MM.1S (cell line): ENCODE measurements at regions not wholly inside any gene's neighbourhood (a gene's known extent, or its start where the extent isn't known, plus 50 kb on each side); places are given as distances from the start of the nearest gene placed in this dataset.

Source experiments
- DNase-seq: peaks from one replicate; pipeline ENCODE4 v3.0.0-alpha.2; 2015
- H2AFZ ChIP-seq: fragments of 300-600 bp; sonication (generic); 2 replicates; pipeline ENCODE4 v1.6.0; 2016; ENCODE audit warnings: antibody characterized with exemption, low read length
- H3F3A ChIP-seq: fragments of 300-600 bp; sonication (generic); 2 replicates; pipeline ENCODE4 v1.6.1; 2016; ENCODE audit warnings: mild to moderate bottlenecking, antibody characterized with exemption, low read length, moderate library complexity, mixed read lengths; ENCODE audit not compliant: insufficient read depth
- H3K27ac ChIP-seq: fragments of 300-600 bp; sonication (generic); 2 replicates; pipeline ENCODE4 v1.5.1; 2016; ENCODE audit warnings: mild to moderate bottlenecking, low read length
- H3K27me3 ChIP-seq: fragments of 300-600 bp; sonication (generic); replicated peaks from 2 replicates; pipeline ENCODE4 v1.6.0; 2016; ENCODE audit warnings: low read length; ENCODE audit not compliant: insufficient read depth
- H3K36me3 ChIP-seq: fragments of 300-600 bp; sonication (generic); replicated peaks from 2 replicates; pipeline ENCODE4 v1.6.1; 2016; ENCODE audit warnings: mild to moderate bottlenecking, low read length, mixed read lengths; ENCODE audit not compliant: insufficient read depth
- H3K4me1 ChIP-seq: fragments of 300-600 bp; sonication (generic); 2 replicates; pipeline ENCODE4 v1.6.1; 2016; ENCODE audit warnings: low read length, mixed read lengths
- H3K4me2 ChIP-seq: fragments of 300-600 bp; sonication (generic); 2 replicates; pipeline ENCODE4 v1.6.0; 2016; ENCODE audit warnings: low read depth, low read length
- H3K4me3 ChIP-seq: fragments of 300-600 bp; sonication (generic); 2 replicates; pipeline ENCODE4 v1.5.1; 2016; ENCODE audit warnings: low read length, mixed read lengths
- H3K79me2 ChIP-seq: fragments of 300-600 bp; sonication (generic); 2 replicates; pipeline ENCODE4 v1.6.1; 2016; ENCODE audit warnings: mixed run types, low read length, mixed read lengths
- H3K9ac ChIP-seq: fragments of 300-600 bp; sonication (generic); 2 replicates; pipeline ENCODE4 v1.6.1; 2016; ENCODE audit warnings: low read length, mixed read lengths
- H3K9me2 ChIP-seq: fragments of 300-600 bp; sonication (generic); replicated peaks from 2 replicates; pipeline ENCODE4 v1.6.1; 2016; ENCODE audit warnings: mild to moderate bottlenecking, low read length, mixed read lengths; ENCODE audit not compliant: insufficient read depth
- H3K9me3 ChIP-seq: fragments of 300-600 bp; sonication (generic); replicated peaks from 2 replicates; pipeline ENCODE4 v1.6.1; 2016; ENCODE audit warnings: mild to moderate bottlenecking, low read length, mixed read lengths; ENCODE audit not compliant: insufficient read depth
- H4K20me1 ChIP-seq: fragments of 300-600 bp; sonication (generic); 2 replicates; pipeline ENCODE4 v1.6.1; 2016; ENCODE audit warnings: mild to moderate bottlenecking, low read length, moderate library complexity, mixed read lengths; ENCODE audit not compliant: insufficient read depth
- EZH2 ChIP-seq: fragments of 300-600 bp; sonication (generic); optimal IDR thresholded peaks from 2 replicates; pipeline ENCODE3; 2017; ENCODE audit warnings: low read depth, mild to moderate bottlenecking, antibody characterized with exemption, low read length, mixed read lengths
- EZH2phosphoT487 ChIP-seq: fragments of 300-600 bp; sonication (generic); IDR thresholded peaks from 2 replicates; pipeline ENCODE4 v1.6.1; 2018; ENCODE audit warnings: antibody characterized with exemption, low read length
- TF ChIP-seq, protein P1 (sequence below): fragments of 300-600 bp; sonication (generic); IDR thresholded peaks from 2 replicates; pipeline ENCODE4 v1.5.1; 2016; ENCODE audit warnings: antibody characterized with exemption, low read length, mixed read lengths

GRCh38 chr20:53850319-53850718, 220.1 kb downstream of the BCAS1 start:
- Histone ChIP-seq H3F3A (no peaks in the 10 kb centered on the region), H3K79me2 (no peaks in the 10 kb centered on the region), H3K36me3 (no peaks in the 10 kb centered on the region), H3K4me2 (no peak overlapping the region), H3K27ac (no peak overlapping the region), H3K9me2 (0 out of 2 replicates have a peak, but pooled peaks cover 4% of the 10 kb centered on the region), H3K27me3 (no peaks in the 10 kb centered on the region), H3K9ac (no peak overlapping the region), H3K4me1 (peaks cover 17% of the 10 kb centered on the region), H3K4me3 (no peak overlapping the region), H4K20me1 (no peaks in the 10 kb centered on the region), H2AFZ (no peak overlapping the region), H3K9me3 (no peaks in the 10 kb centered on the region)
- DNase-seq: no peak
- no peak for TF ChIP-seq EZH2
- no peak for TF ChIP-seq EZH2phosphoT487
- TF ChIP-seq, protein P1, sequence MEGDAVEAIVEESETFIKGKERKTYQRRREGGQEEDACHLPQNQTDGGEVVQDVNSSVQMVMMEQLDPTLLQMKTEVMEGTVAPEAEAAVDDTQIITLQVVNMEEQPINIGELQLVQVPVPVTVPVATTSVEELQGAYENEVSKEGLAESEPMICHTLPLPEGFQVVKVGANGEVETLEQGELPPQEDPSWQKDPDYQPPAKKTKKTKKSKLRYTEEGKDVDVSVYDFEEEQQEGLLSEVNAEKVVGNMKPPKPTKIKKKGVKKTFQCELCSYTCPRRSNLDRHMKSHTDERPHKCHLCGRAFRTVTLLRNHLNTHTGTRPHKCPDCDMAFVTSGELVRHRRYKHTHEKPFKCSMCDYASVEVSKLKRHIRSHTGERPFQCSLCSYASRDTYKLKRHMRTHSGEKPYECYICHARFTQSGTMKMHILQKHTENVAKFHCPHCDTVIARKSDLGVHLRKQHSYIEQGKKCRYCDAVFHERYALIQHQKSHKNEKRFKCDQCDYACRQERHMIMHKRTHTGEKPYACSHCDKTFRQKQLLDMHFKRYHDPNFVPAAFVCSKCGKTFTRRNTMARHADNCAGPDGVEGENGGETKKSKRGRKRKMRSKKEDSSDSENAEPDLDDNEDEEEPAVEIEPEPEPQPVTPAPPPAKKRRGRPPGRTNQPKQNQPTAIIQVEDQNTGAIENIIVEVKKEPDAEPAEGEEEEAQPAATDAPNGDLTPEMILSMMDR: no peak

- no peak for DNase-seq
- Histone ChIP-seq H3K36me3 (no peaks in the 10 kb centered on the region), H3K9me2 (0 out of 2 replicates have a peak, but pooled peaks cover 4% of the 10 kb centered on the region), H3K4me1 (peaks cover 17% of the 10 kb centered on the region), H2AFZ (no peak overlapping the region), H4K20me1 (no peaks in the 10 kb centered on the region), H3K4me2 (no peak overlapping the region), H3K9me3 (no peaks in the 10 kb centered on the region), H3K27me3 (no peaks in the 10 kb centered on the region), H3K79me2 (no peaks in the 10 kb centered on the region), H3K27ac (no peak overlapping the region), H3K4me3 (no peak overlapping the region), H3K9ac (no peak overlapping the region), H3F3A (no peaks in the 10 kb centered on the region)
- no peak for TF ChIP-seq EZH2phosphoT487
- TF ChIP-seq, protein P1: no peak
- TF ChIP-seq EZH2: no peak
These were observed 220.8 kb downstream of the BCAS1 start for GRCh38 chr20:53849471-53850059.

- DNase-seq: no peak
- Histone ChIP-seq H3K4me1 (peaks cover 23% of the 10 kb centered on the region), H2AFZ (no peak overlapping the region)
These were observed 222.1 kb downstream of the BCAS1 start for GRCh38 chr20:53848304-53848703.

More at GRCh38 chr20:53848304-53848703, 222.1 kb downstream of the BCAS1 start:
- no peak overlapping the region for H3K27ac ChIP-seq
- H3K4me2 ChIP-seq: no peak overlapping the region
- no peak overlapping the region for H3K9ac ChIP-seq
- H3K4me3 ChIP-seq: no peak overlapping the region
- no peaks in the 10 kb centered on the region for H3K9me3 ChIP-seq
- no peaks in the 10 kb centered on the region for H3K27me3 ChIP-seq
- peaks cover 1% of the 10 kb centered on the region; the same call in 1 of the 2 replicates for H3F3A ChIP-seq
- no peak for TF ChIP-seq EZH2phosphoT487
- no peak for TF ChIP-seq EZH2
- TF ChIP-seq, protein P1: no peak
- H3K9me2 ChIP-seq: 0 out of 2 replicates have a peak, but pooled peaks cover 4% of the 10 kb centered on the region
- H3K79me2 ChIP-seq: no peaks in the 10 kb centered on the region
- H3K36me3 ChIP-seq: no peaks in the 10 kb centered on the region
- H4K20me1 ChIP-seq: no peaks in the 10 kb centered on the region
